ENCODE measurements at regions not wholly inside any gene's neighbourhood (a gene's known extent, or its start where the extent isn't known, plus 50 kb on each side); places are given as distances from the start of the nearest gene placed in this dataset.

GRCh38 chrX:33272986-33273385 lies 61.6 kb upstream of the DMD start:
- no peak for TF ChIP-seq POLR2AphosphoS5 (IDR thresholded peaks at IDR 0.05; ENCODE audit: low read depth, low read length)
- TF ChIP-seq, protein P1, sequence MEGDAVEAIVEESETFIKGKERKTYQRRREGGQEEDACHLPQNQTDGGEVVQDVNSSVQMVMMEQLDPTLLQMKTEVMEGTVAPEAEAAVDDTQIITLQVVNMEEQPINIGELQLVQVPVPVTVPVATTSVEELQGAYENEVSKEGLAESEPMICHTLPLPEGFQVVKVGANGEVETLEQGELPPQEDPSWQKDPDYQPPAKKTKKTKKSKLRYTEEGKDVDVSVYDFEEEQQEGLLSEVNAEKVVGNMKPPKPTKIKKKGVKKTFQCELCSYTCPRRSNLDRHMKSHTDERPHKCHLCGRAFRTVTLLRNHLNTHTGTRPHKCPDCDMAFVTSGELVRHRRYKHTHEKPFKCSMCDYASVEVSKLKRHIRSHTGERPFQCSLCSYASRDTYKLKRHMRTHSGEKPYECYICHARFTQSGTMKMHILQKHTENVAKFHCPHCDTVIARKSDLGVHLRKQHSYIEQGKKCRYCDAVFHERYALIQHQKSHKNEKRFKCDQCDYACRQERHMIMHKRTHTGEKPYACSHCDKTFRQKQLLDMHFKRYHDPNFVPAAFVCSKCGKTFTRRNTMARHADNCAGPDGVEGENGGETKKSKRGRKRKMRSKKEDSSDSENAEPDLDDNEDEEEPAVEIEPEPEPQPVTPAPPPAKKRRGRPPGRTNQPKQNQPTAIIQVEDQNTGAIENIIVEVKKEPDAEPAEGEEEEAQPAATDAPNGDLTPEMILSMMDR (IDR thresholded peaks at IDR 0.05 in 2 of 3, conservative IDR thresholded peaks at IDR 0.05 in 1 of 3; ENCODE audit: borderline replicate concordance in 1 of 3, insufficient read depth in 1 of 3, low read depth in 2 of 3, low read length in 2 of 3): no peak
- TF ChIP-seq SIN3A (IDR thresholded peaks at IDR 0.05; ENCODE audit: low read depth): no peak
- no peak for TF ChIP-seq REST (IDR thresholded peaks at IDR 0.05; ENCODE audit: low read depth)
- TF ChIP-seq, protein P2, sequence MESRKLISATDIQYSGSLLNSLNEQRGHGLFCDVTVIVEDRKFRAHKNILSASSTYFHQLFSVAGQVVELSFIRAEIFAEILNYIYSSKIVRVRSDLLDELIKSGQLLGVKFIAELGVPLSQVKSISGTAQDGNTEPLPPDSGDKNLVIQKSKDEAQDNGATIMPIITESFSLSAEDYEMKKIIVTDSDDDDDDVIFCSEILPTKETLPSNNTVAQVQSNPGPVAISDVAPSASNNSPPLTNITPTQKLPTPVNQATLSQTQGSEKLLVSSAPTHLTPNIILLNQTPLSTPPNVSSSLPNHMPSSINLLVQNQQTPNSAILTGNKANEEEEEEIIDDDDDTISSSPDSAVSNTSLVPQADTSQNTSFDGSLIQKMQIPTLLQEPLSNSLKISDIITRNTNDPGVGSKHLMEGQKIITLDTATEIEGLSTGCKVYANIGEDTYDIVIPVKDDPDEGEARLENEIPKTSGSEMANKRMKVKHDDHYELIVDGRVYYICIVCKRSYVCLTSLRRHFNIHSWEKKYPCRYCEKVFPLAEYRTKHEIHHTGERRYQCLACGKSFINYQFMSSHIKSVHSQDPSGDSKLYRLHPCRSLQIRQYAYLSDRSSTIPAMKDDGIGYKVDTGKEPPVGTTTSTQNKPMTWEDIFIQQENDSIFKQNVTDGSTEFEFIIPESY (IDR thresholded peaks at IDR 0.05; ENCODE audit: extremely low read depth, insufficient replicate concordance, low read length): no peak
